CD1c-positive myeloid dendritic cell (primary cell): ENCODE measurements at regions not wholly inside any gene's neighbourhood (a gene's known extent, or its start where the extent isn't known, plus 50 kb on each side); places are given as distances from the start of the nearest gene placed in this dataset.

ENCODE experiments used
- DNase-seq: peaks from one replicate; pipeline ENCODE4 v3.0.0-alpha.2; 2016; ENCODE audit errors: extremely low spot score

- DNase-seq: no peak
Observed at GRCh38 chr12:92582893-92583292, 119.9 kb upstream of the PLEKHG7 start.

- DNase-seq: no peak
Observed at GRCh38 chr12:92582475-92582874, 120.3 kb upstream of the PLEKHG7 start.

- DNase-seq: no peak
Observed at GRCh38 chr12:92581604-92582003, 121.2 kb upstream of the PLEKHG7 start.

- DNase-seq: no peak
Observed at GRCh38 chr12:92574911-92575570, 127.7 kb upstream of the PLEKHG7 start.

GRCh38 chr12:92574051-92574783 lies 128.6 kb upstream of the PLEKHG7 start:
- DNase-seq: no peak

- no peak for DNase-seq
Observed at GRCh38 chr12:92573104-92573503, 129.7 kb upstream of the PLEKHG7 start.

- no peak for DNase-seq
Observed at GRCh38 chr12:92571844-92572543, 130.8 kb upstream of the PLEKHG7 start.

GRCh38 chr12:92571169-92571568 lies 131.6 kb upstream of the PLEKHG7 start:
- DNase-seq: no peak

GRCh38 chr12:92570056-92570753 lies 132.6 kb upstream of the PLEKHG7 start:
- peak; percentile 74 for DNase-seq

- DNase-seq: no peak
Observed at GRCh38 chr12:92568691-92569090, 134.1 kb upstream of the PLEKHG7 start.

GRCh38 chr12:92566448-92567019 lies 136.3 kb upstream of the PLEKHG7 start:
- no peak for DNase-seq

- DNase-seq: no peak
Observed at GRCh38 chr12:92563819-92564218, 139.0 kb upstream of the PLEKHG7 start.

- no peak for DNase-seq
Observed at GRCh38 chr12:92562063-92562734, 140.6 kb upstream of the PLEKHG7 start.

- no peak for DNase-seq
Observed at GRCh38 chr12:92561543-92561899, 141.3 kb upstream of the PLEKHG7 start.

GRCh38 chr12:92560713-92561542 lies 141.9 kb upstream of the PLEKHG7 start:
- DNase-seq: no peak

- DNase-seq: no peak
Observed at GRCh38 chr12:92558806-92559205, 144.0 kb upstream of the PLEKHG7 start.

GRCh38 chr12:92558215-92558773 lies 144.5 kb upstream of the PLEKHG7 start:
- DNase-seq: no peak

- DNase-seq: no peak
Observed at GRCh38 chr12:92557422-92557724, 145.4 kb upstream of the PLEKHG7 start.

GRCh38 chr12:92556637-92557421 lies 146.0 kb upstream of the PLEKHG7 start:
- no peak for DNase-seq

- DNase-seq: no peak
Observed at GRCh38 chr12:92556141-92556540, 146.6 kb upstream of the PLEKHG7 start.
